H9 (cell line): ENCODE measurements at regions not wholly inside any gene's neighbourhood (a gene's known extent, or its start where the extent isn't known, plus 50 kb on each side); places are given as distances from the start of the nearest gene placed in this dataset.
"Not testable (repeated sequence)": the region's sequence is repeated elsewhere in the genome, so short reads cannot be mapped to it uniquely, and the experiment has no call there.

Source experiments
- DNase-seq: peaks from one replicate; pipeline ENCODE4 v3.0.0-alpha.2; 2017
- H2AFZ ChIP-seq: one replicate; pipeline ENCODE4 v1.6.1; 2013; ENCODE audit warnings: mild to moderate bottlenecking, low read length, control low read depth, moderate library complexity
- H2AK5ac ChIP-seq: 2 replicates; pipeline ENCODE4 v1.6.1; 2013; ENCODE audit warnings: low read length, control low read depth, mixed read lengths; ENCODE audit not compliant: insufficient read length
- H2BK120ac ChIP-seq: one replicate; pipeline ENCODE4 v1.6.1; 2013; ENCODE audit warnings: low read depth, mild to moderate bottlenecking, low read length, control low read depth, inconsistent platforms; ENCODE audit not compliant: poor library complexity, severe bottlenecking
- H2BK12ac ChIP-seq: 2 replicates; pipeline ENCODE4 v1.6.1; 2013; ENCODE audit warnings: low read length, control low read depth, mixed read lengths, low read depth; ENCODE audit not compliant: insufficient read length
- H2BK15ac ChIP-seq: 2 replicates; pipeline ENCODE4 v1.6.1; 2013; ENCODE audit warnings: low read depth, low read length, control low read depth
- H2BK20ac ChIP-seq: one replicate; pipeline ENCODE4 v1.6.1; 2013; ENCODE audit warnings: low read depth, mild to moderate bottlenecking, low read length, control low read depth, inconsistent platforms; ENCODE audit not compliant: poor library complexity, severe bottlenecking
- H2BK5ac ChIP-seq: 2 replicates; pipeline ENCODE4 v1.6.1; 2013; ENCODE audit warnings: low read length, control low read depth, mixed read lengths; ENCODE audit not compliant: insufficient read length
- H3K14ac ChIP-seq: 2 replicates; pipeline ENCODE4 v1.6.1; 2013; ENCODE audit warnings: low read length, control low read depth; ENCODE audit not compliant: insufficient read depth
- H3K18ac ChIP-seq: 2 replicates; pipeline ENCODE4 v1.6.1; 2013; ENCODE audit warnings: low read depth, mild to moderate bottlenecking, mixed read lengths, low read length, control low read depth; ENCODE audit not compliant: insufficient read length
- H3K23ac ChIP-seq: 2 replicates; pipeline ENCODE4 v1.6.1; 2013; ENCODE audit warnings: low read length, control low read depth, mixed read lengths, low read depth; ENCODE audit not compliant: insufficient read length
- H3K23me2 ChIP-seq: 2 replicates; pipeline ENCODE4 v1.6.1; 2013; ENCODE audit warnings: low read depth, mild to moderate bottlenecking, mixed read lengths, low read length, control low read depth; ENCODE audit not compliant: insufficient read length, poor library complexity, severe bottlenecking
- H3K27ac ChIP-seq: 2 replicates; pipeline ENCODE4 v1.5.1; 2013; ENCODE audit warnings: low read length, control low read depth, mixed read lengths, low read depth; ENCODE audit not compliant: insufficient read length
- H3K27me3 ChIP-seq: 2 replicates; pipeline ENCODE4 v1.6.1; 2013; ENCODE audit warnings: low read length, control low read depth, inconsistent platforms; ENCODE audit not compliant: insufficient read depth
- H3K4ac ChIP-seq: 2 replicates; pipeline ENCODE4 v1.6.1; 2013; ENCODE audit warnings: low read depth, mild to moderate bottlenecking, control low read depth, inconsistent platforms, low read length, moderate library complexity
- H3K4me1 ChIP-seq: 2 replicates; pipeline ENCODE4 v1.6.1; 2013; ENCODE audit warnings: low read length, control low read depth, inconsistent platforms; ENCODE audit not compliant: insufficient read depth
- H3K4me2 ChIP-seq: 2 replicates; pipeline ENCODE4 v1.6.1; 2013; ENCODE audit warnings: low read length, control low read depth, mixed read lengths; ENCODE audit not compliant: insufficient read length, insufficient read depth
- H3K56ac ChIP-seq: 2 replicates; pipeline ENCODE4 v1.6.1; 2013; ENCODE audit warnings: low read depth, mild to moderate bottlenecking, mixed read lengths, low read length, control low read depth; ENCODE audit not compliant: insufficient read length
- H3K79me1 ChIP-seq: 2 replicates; pipeline ENCODE4 v1.6.1; 2013; ENCODE audit warnings: low read depth, mild to moderate bottlenecking, moderate library complexity, low read length, control low read depth, inconsistent platforms; ENCODE audit not compliant: insufficient read depth, poor library complexity, severe bottlenecking
- H3K79me2 ChIP-seq: 2 replicates; pipeline ENCODE4 v1.6.1; 2013; ENCODE audit warnings: low read length, control low read depth, inconsistent platforms; ENCODE audit not compliant: insufficient read depth
- H3K9ac ChIP-seq: 2 replicates; pipeline ENCODE4 v1.6.1; 2013; ENCODE audit warnings: low read length, control low read depth, mixed read lengths; ENCODE audit not compliant: insufficient read length; ENCODE audit errors: extremely low read depth
- H3K9me3 ChIP-seq: one replicate; pipeline ENCODE4 v1.6.1; 2013; ENCODE audit warnings: low read depth, low read length, inconsistent platforms; ENCODE audit not compliant: control insufficient read depth
- H3T11ph ChIP-seq: one replicate; pipeline ENCODE4 v1.6.1; 2013; ENCODE audit warnings: mild to moderate bottlenecking, low read length, control low read depth, inconsistent platforms
- H4K20me1 ChIP-seq: one replicate; pipeline ENCODE4 v1.6.1; 2013; ENCODE audit not compliant: control insufficient read depth, insufficient read length, insufficient read depth
- H4K5ac ChIP-seq: 2 replicates; pipeline ENCODE4 v1.6.1; 2013; ENCODE audit warnings: low read depth, mild to moderate bottlenecking, mixed read lengths, low read length, control low read depth; ENCODE audit not compliant: insufficient read length
- H4K8ac ChIP-seq: replicated peaks from 2 replicates; pipeline ENCODE4 v1.6.1; 2013; ENCODE audit warnings: low read length, control low read depth, mixed read lengths, low read depth; ENCODE audit not compliant: insufficient read length
- H4K91ac ChIP-seq: 2 replicates; pipeline ENCODE4 v1.6.1; 2013; ENCODE audit warnings: low read depth, mild to moderate bottlenecking, moderate library complexity, mixed read lengths, low read length, control low read depth; ENCODE audit not compliant: insufficient read length
- H3K27ac Mint-ChIP-seq, 3 experiments: 2 replicates in 2 of 3; 3 replicates in 1 of 3; pipeline ENCODE4 v1.8.0; 2020 to 2021; ENCODE audit warnings: mixed read lengths in 3 of 3, mild to moderate bottlenecking in 1 of 3, moderate library complexity in 1 of 3
- H3K27me3 Mint-ChIP-seq: 2 replicates; pipeline ENCODE4 v1.8.0; 2021; ENCODE audit warnings: low read depth, mild to moderate bottlenecking, moderate library complexity, mixed read lengths
- H3K36me3 Mint-ChIP-seq, 3 experiments: 2 replicates in 2 of 3; 3 replicates in 1 of 3; pipeline ENCODE4 v1.8.0; 2020 to 2021; ENCODE audit warnings: low read depth in 3 of 3, mixed read lengths in 3 of 3; ENCODE audit not compliant: insufficient read depth in 1 of 3
- H3K4me1 Mint-ChIP-seq, 2 experiments: 2 replicates each; pipeline ENCODE4 v1.8.0; 2020; ENCODE audit warnings: mixed read lengths in 2 of 2
- H3K4me3 Mint-ChIP-seq, 2 experiments: 2 replicates in 1 of 2; 3 replicates in 1 of 2; pipeline ENCODE4 v1.8.0; 2020 to 2021; ENCODE audit warnings: mild to moderate bottlenecking in 2 of 2, mixed read lengths in 2 of 2, moderate library complexity in 1 of 2
- H3K9me3 Mint-ChIP-seq, 2 experiments: 2 replicates in 1 of 2; 3 replicates in 1 of 2; pipeline ENCODE4 v1.8.0; 2020; ENCODE audit warnings: mild to moderate bottlenecking in 2 of 2, mixed read lengths in 2 of 2, moderate library complexity in 1 of 2
- WGBS: extraction: QIAGEN DNeasy Blood & Tissue Kit; methylation state at CpG from one replicate; pipeline ENCODE4 v1.1.7; 2013; ENCODE audit warnings: missing lambda C conversion rate, low lambda C conversion rate, mixed read lengths; ENCODE audit not compliant: insufficient read length; ENCODE audit errors: extremely low coverage; 5-methylcytosine and 5-hydroxymethylcytosine counted together
- TF ChIP-seq, protein P1 (sequence below): fragments of 200-600 bp; sonication (generic); conservative IDR thresholded peaks from 3 replicates; pipeline ENCODE4 v1.8.0; 2021; ENCODE audit warnings: antibody characterized with exemption, mild to moderate bottlenecking

DNA sequence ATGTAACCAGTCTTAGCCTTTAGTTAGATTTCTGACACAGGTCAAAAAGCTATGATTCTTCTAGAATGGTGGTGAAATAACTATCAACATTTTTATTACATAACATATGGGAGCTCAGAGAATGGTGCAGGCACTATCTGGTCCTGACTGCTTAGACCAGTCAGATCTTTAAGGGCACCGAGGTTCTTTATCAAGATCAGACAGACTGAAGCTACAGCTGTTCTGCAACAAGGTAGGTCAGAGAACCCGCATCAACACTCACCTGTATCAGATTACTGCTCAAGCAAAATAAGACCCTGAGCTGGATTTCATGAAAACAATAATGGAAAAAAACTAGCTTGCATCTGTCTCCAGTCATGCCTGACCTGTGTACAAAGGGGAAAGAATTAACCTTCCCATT lies 160.4 kb downstream of the KCNJ2 start:
- no peak overlapping the region for H3K56ac ChIP-seq
- no peak overlapping the region for H3T11ph ChIP-seq
- Mint-ChIP-seq H3K27me3 (no peaks in the 10 kb centered on the region), H3K27ac (no peak overlapping the region), H3K4me3 (no peak overlapping the region), H3K36me3 (no peaks in the 10 kb centered on the region), H3K4me1 (no peaks in the 10 kb centered on the region; a peak in 1 of 4 replicates), H3K9me3 (peaks cover 0 to 1% of the 10 kb centered on the region in 2 experiments; a peak in 1 of 5 replicates)
- no peak overlapping the region for H3K18ac ChIP-seq
- no peaks in the 10 kb centered on the region for H3K27me3 ChIP-seq
- H3K79me2 ChIP-seq, result no peaks in the 10 kb centered on the region
- WGBS, result no CpG with 5 or more reads among the region's 2 CpGs
- H3K4me1 ChIP-seq, result no peaks in the 10 kb centered on the region; the same call in 1 of the 2 replicates
- DNase-seq, result no peak
- H4K8ac ChIP-seq, result no peak overlapping the region
- TF ChIP-seq, protein P1, sequence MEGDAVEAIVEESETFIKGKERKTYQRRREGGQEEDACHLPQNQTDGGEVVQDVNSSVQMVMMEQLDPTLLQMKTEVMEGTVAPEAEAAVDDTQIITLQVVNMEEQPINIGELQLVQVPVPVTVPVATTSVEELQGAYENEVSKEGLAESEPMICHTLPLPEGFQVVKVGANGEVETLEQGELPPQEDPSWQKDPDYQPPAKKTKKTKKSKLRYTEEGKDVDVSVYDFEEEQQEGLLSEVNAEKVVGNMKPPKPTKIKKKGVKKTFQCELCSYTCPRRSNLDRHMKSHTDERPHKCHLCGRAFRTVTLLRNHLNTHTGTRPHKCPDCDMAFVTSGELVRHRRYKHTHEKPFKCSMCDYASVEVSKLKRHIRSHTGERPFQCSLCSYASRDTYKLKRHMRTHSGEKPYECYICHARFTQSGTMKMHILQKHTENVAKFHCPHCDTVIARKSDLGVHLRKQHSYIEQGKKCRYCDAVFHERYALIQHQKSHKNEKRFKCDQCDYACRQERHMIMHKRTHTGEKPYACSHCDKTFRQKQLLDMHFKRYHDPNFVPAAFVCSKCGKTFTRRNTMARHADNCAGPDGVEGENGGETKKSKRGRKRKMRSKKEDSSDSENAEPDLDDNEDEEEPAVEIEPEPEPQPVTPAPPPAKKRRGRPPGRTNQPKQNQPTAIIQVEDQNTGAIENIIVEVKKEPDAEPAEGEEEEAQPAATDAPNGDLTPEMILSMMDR, result no peak
- no peak overlapping the region for H2BK12ac ChIP-seq
- H4K5ac ChIP-seq, result no peak overlapping the region
- no peak overlapping the region for H2BK120ac ChIP-seq
- H3K23me2 ChIP-seq, result no peaks in the 10 kb centered on the region
- H3K9me3 ChIP-seq, result no peaks in the 10 kb centered on the region
- no peaks in the 10 kb centered on the region for H4K20me1 ChIP-seq
- H3K4me2 ChIP-seq, result no peak overlapping the region
- no peak overlapping the region for H3K14ac ChIP-seq
- no peak overlapping the region for H3K27ac ChIP-seq
- H3K9ac ChIP-seq, result no peak overlapping the region
- H2BK15ac ChIP-seq, result no peak overlapping the region
- H2BK5ac ChIP-seq, result no peak overlapping the region
- H3K4ac ChIP-seq, result no peak overlapping the region
- H2BK20ac ChIP-seq, result no peak overlapping the region
- H4K91ac ChIP-seq, result no peak overlapping the region
- no peak overlapping the region for H2AFZ ChIP-seq
- no peak overlapping the region for H3K23ac ChIP-seq
- H2AK5ac ChIP-seq, result no peak overlapping the region
- H3K79me1 ChIP-seq, result no peaks in the 10 kb centered on the region

DNA sequence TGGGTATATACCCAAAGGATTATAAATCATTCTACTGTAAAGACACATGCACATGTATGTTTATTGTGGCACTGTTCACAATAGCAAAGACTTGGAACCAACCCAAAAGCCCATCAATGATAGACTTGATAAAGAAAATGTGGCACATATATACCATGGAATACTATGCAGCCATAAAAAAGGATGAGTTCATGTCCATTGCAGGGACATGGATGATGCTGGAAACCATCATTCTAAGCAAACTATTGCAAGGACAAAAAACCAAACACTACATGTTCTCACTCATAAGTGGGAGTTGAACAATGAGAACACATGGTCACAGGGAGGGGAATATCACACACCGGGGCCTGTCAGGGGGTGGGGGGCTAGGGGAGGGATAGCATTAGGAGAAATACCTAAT lies 161.7 kb downstream of the KCNJ2 start:
- not testable (repeated sequence) for H3K4ac ChIP-seq, H3K23ac ChIP-seq, H2AK5ac ChIP-seq, H2AFZ ChIP-seq, H4K5ac ChIP-seq, DNase-seq, H3K4me3 Mint-ChIP-seq, H2BK12ac ChIP-seq, H3K4me1 Mint-ChIP-seq, H3K27me3 Mint-ChIP-seq, H3K27ac ChIP-seq, H3K4me1 ChIP-seq, H4K20me1 ChIP-seq, H3K79me1 ChIP-seq, H3K27ac Mint-ChIP-seq, H3K4me2 ChIP-seq, H3K9ac ChIP-seq, H3T11ph ChIP-seq, H3K9me3 ChIP-seq, H2BK20ac ChIP-seq, H3K79me2 ChIP-seq, H4K8ac ChIP-seq, H3K23me2 ChIP-seq, H2BK5ac ChIP-seq, H3K14ac ChIP-seq, H3K56ac ChIP-seq, H2BK15ac ChIP-seq, H3K9me3 Mint-ChIP-seq, H3K18ac ChIP-seq, H4K91ac ChIP-seq, H3K36me3 Mint-ChIP-seq, H3K27me3 ChIP-seq, H2BK120ac ChIP-seq
- WGBS, result no CpG with 5 or more reads among the region's 1 CpG
